ENCODE measurements at regions not wholly inside any gene's neighbourhood (a gene's known extent, or its start where the extent isn't known, plus 50 kb on each side); places are given as distances from the start of the nearest gene placed in this dataset.

DNA sequence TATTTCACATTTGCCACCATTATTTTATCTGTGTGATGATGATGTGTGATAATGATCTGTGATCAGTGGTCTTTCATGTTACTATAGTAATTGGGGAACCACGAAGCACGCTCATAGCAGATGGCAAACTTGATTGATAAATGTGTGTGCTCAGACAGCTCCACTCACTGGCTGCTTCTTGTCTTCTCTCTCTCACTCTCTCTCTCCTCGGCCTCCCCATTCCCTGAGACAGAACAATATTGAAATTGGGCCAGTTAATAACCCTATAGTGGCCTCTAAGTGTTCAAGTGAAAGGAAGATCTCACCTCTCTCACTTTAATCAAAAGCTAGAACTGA is 60.7 kb upstream of the RAPGEF4 start:
- Histone ChIP-seq H3K27ac (ENCODE audit: low read depth in 1 of 3, low read length in 2 of 3) (no peak overlapping the region), H3K27me3 (ENCODE audit: control insufficient read depth in 3 of 3, insufficient read depth in 3 of 3, low read length in 3 of 3) (peaks cover 0 to 5% (median 0%) of the 10 kb centered on the region in 3 donors), H3K9me3 (ENCODE audit: control insufficient read depth in 2 of 2, insufficient read depth in 1 of 2, low read depth in 1 of 2, low read length in 1 of 2) (peaks cover 0 to 5% of the 10 kb centered on the region in 2 donors), H3K4me3 (ENCODE audit: low read depth in 1 of 3, low read length in 3 of 3) (no peak overlapping the region), H3K4me1 (ENCODE audit: control insufficient read depth in 3 of 3, insufficient read depth in 2 of 3, low read depth in 1 of 3, low read length in 2 of 3) (peaks cover 0 to 20% (median 0%) of the 10 kb centered on the region in 3 donors), H3K36me3 (ENCODE audit: control insufficient read depth in 3 of 3, insufficient read depth in 2 of 3, low read depth in 1 of 3, low read length in 3 of 3) (no peaks in the 10 kb centered on the region)
- peak in 1 of 2 donors; percentile 14 for DNase-seq
- 67 to 71% (median 68%) methylated on average over 3 of the region's 3 CpGs for WGBS, 3 donors
- no peak for FAIRE-seq

DNA sequence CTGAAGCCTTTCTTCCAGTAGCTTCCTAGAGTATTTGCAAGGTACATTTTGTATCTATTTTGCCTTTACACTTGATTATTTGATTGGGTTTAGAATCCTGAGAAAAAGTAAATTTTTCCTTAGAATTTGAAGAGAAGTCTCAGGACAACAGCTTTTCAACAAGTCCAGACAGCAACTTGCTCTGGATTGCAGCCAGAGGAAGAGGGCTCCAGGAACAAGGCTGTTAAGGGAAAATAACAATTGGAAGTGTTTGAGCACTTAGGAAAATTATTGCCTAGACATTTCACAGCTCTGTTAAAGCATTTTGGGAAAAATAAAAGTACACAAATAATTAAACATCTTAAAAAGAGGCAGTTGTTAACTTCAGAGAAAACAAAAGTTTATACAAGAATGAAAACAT is 58.3 kb upstream of the RAPGEF4 start:
- FAIRE-seq (no peak), DNase-seq (no peak)
- H3K27me3 ChIP-seq (ENCODE audit: control insufficient read depth in 3 of 3, insufficient read depth in 3 of 3, low read length in 3 of 3): peaks cover 0 to 4% (median 0%) of the 10 kb centered on the region in 3 donors
- H3K27ac ChIP-seq (ENCODE audit: low read depth in 1 of 3, low read length in 2 of 3): no peak overlapping the region
- peaks cover 0 to 14% (median 0%) of the 10 kb centered on the region in 3 donors for H3K4me1 ChIP-seq (ENCODE audit: control insufficient read depth in 3 of 3, insufficient read depth in 2 of 3, low read depth in 1 of 3, low read length in 2 of 3)
- H3K9me3 ChIP-seq (ENCODE audit: control insufficient read depth in 2 of 2, insufficient read depth in 1 of 2, low read depth in 1 of 2, low read length in 1 of 2): peaks cover 0 to 5% of the 10 kb centered on the region in 2 donors
- no peaks in the 10 kb centered on the region for H3K36me3 ChIP-seq (ENCODE audit: control insufficient read depth in 3 of 3, insufficient read depth in 2 of 3, low read depth in 1 of 3, low read length in 3 of 3)
- no peak overlapping the region for H3K4me3 ChIP-seq (ENCODE audit: low read depth in 1 of 3, low read length in 3 of 3)

DNA sequence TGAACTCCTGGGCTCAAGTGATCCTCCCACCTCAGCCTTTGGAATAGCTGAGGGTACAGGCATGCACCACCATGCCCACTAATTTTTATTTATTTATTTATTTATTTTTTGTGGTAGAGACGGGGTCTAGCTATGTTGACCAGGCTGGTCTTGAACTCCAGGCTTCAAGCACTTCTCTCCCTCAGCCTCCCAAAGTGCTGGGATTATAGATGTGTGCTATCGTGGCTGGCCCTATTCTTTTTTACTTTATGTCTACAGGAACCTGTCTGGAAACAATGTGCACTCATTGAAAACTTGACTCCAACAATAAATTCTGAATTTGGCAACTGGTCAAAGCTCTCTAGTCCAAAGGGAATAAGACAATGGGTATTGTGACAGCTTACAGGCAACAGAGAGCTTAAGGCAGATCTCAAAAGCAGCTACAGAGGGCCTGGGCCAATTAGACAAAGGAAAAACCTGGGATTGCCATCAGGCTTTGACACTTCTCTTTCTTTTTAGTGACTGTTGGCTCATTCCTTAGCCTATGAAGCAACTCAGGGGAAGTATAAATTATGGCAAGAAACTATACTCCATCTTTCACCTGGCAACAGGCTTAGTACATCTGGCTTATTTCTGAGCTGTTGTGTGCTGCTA is 55.1 kb upstream of the RAPGEF4 start:
- FAIRE-seq: no peak
- 61 to 76% (median 61%) methylated on average over 2 of the region's 2 CpGs for WGBS, 3 donors

GRCh38 chr2:172685467-172685866 is 50.2 kb upstream of the RAPGEF4 start:
- no peak overlapping the region for H3K27ac ChIP-seq (ENCODE audit: low read depth in 1 of 3, low read length in 2 of 3)

More for the DNA sequence above, 55.1 kb upstream of the RAPGEF4 start:
- DNase-seq: no peak
- Histone ChIP-seq H3K4me1 (ENCODE audit: control insufficient read depth in 3 of 3, insufficient read depth in 2 of 3, low read depth in 1 of 3, low read length in 2 of 3) (no peaks in the 10 kb centered on the region), H3K9me3 (ENCODE audit: control insufficient read depth in 2 of 2, insufficient read depth in 1 of 2, low read depth in 1 of 2, low read length in 1 of 2) (peaks cover 0 to 3% of the 10 kb centered on the region in 2 donors), H3K4me3 (ENCODE audit: low read depth in 1 of 3, low read length in 3 of 3) (no peak overlapping the region), H3K27ac (ENCODE audit: low read depth in 1 of 3, low read length in 2 of 3) (no peak overlapping the region), H3K36me3 (ENCODE audit: control insufficient read depth in 3 of 3, insufficient read depth in 2 of 3, low read depth in 1 of 3, low read length in 3 of 3) (no peaks in the 10 kb centered on the region), H3K27me3 (ENCODE audit: control insufficient read depth in 3 of 3, insufficient read depth in 3 of 3, low read length in 3 of 3) (no peaks in the 10 kb centered on the region)

More at GRCh38 chr2:172685467-172685866, 50.2 kb upstream of the RAPGEF4 start:
- H3K4me1 ChIP-seq (ENCODE audit: control insufficient read depth in 3 of 3, insufficient read depth in 2 of 3, low read depth in 1 of 3, low read length in 2 of 3): no peaks in the 10 kb centered on the region
- H3K9me3 ChIP-seq (ENCODE audit: control insufficient read depth in 2 of 2, insufficient read depth in 1 of 2, low read depth in 1 of 2, low read length in 1 of 2): no peaks in the 10 kb centered on the region
- no peak for FAIRE-seq
- H3K27me3 ChIP-seq (ENCODE audit: control insufficient read depth in 3 of 3, insufficient read depth in 3 of 3, low read length in 3 of 3): peaks cover 0 to 5% (median 4%) of the 10 kb centered on the region in 3 donors
- no peaks in the 10 kb centered on the region for H3K36me3 ChIP-seq (ENCODE audit: control insufficient read depth in 3 of 3, insufficient read depth in 2 of 3, low read depth in 1 of 3, low read length in 3 of 3)
- 89 to 96% (median 95%) methylated on average over 4 of the region's 4 CpGs for WGBS, 3 donors
- DNase-seq: no peak
- H3K4me3 ChIP-seq (ENCODE audit: low read depth in 1 of 3, low read length in 3 of 3): no peak overlapping the region
